ENCODE measurements at regions not wholly inside any gene's neighbourhood (a gene's known extent, or its start where the extent isn't known, plus 50 kb on each side); places are given as distances from the start of the nearest gene placed in this dataset.

- no peak overlapping the region for H2AK5ac ChIP-seq (ENCODE audit: low read length, severe bottlenecking)
- no peak overlapping the region for H3K9ac ChIP-seq (ENCODE audit: low read length)
- no peak overlapping the region for H3K23ac ChIP-seq (ENCODE audit: low read length in 2 of 2)
- H3K4me2 ChIP-seq (ENCODE audit: low read length, poor library complexity, severe bottlenecking) = no peak overlapping the region
- no peak overlapping the region for H3K18ac ChIP-seq (ENCODE audit: low read depth in 1 of 2, low read length in 2 of 2)
- H2BK5ac ChIP-seq (ENCODE audit: low read depth, low read length, poor library complexity, severe bottlenecking) = no peak overlapping the region
- no peak overlapping the region for H2BK120ac ChIP-seq (ENCODE audit: low read depth, low read length)
- H3K4ac ChIP-seq (ENCODE audit: low read depth in 1 of 2, low read length in 2 of 2) = no peak overlapping the region
- no peak overlapping the region for H2BK12ac ChIP-seq (ENCODE audit: low read length in 2 of 2)
- H3K4me3 ChIP-seq (ENCODE audit: insufficient read depth in 1 of 2, low read depth in 1 of 2, low read length in 2 of 2) = no peak overlapping the region
- no peak overlapping the region for H2AFZ ChIP-seq (ENCODE audit: low read depth, low read length)
- no peak overlapping the region for H3K14ac ChIP-seq (ENCODE audit: low read length in 2 of 2)
- H3K9me3 ChIP-seq (ENCODE audit: control insufficient read depth, low read length) = peaks cover 26% of the 10 kb centered on the region
- no peak overlapping the region for H3K27ac ChIP-seq (ENCODE audit: low read length, poor library complexity, severe bottlenecking)
- no peak overlapping the region for H4K91ac ChIP-seq (ENCODE audit: low read length)
- H3K36me3 ChIP-seq (ENCODE audit: control insufficient read depth in 1 of 2, insufficient read depth in 2 of 2, low read depth in 1 of 2, low read length in 2 of 2) = no peaks in the 10 kb centered on the region
- H4K8ac ChIP-seq (ENCODE audit: low read length) = no peak overlapping the region
- no peaks in the 10 kb centered on the region for H3K4me1 ChIP-seq (ENCODE audit: control insufficient read depth, insufficient read depth, low read depth, low read length)
- WGBS = 67% methylated on average over 4 of the region's 4 CpGs
- DNase-seq = no peak
- H3K27me3 ChIP-seq (ENCODE audit: control insufficient read depth in 1 of 2, insufficient read depth in 1 of 2, low read length in 2 of 2) = no peaks in the 10 kb centered on the region
- H3K79me1 ChIP-seq (replicated peaks; ENCODE audit: low read length, poor library complexity, severe bottlenecking) = no peaks in the 10 kb centered on the region
- H2BK15ac ChIP-seq (ENCODE audit: low read depth, poor library complexity, severe bottlenecking) = no peak overlapping the region
Observed at GRCh38 chr18:78883501-78883900, 96.1 kb upstream of the SALL3 start.

- no peak overlapping the region for H3K14ac ChIP-seq (ENCODE audit: low read length in 2 of 2)
- H2AFZ ChIP-seq (ENCODE audit: low read depth, low read length) = no peak overlapping the region
- no peak overlapping the region for H2BK15ac ChIP-seq (ENCODE audit: low read depth, poor library complexity, severe bottlenecking)
- H3K9me3 ChIP-seq (ENCODE audit: control insufficient read depth, low read length) = peaks cover 36% of the 10 kb centered on the region
- H2BK120ac ChIP-seq (ENCODE audit: low read depth, low read length) = no peak overlapping the region
- no peak overlapping the region for H3K23ac ChIP-seq (ENCODE audit: low read length in 2 of 2)
- H3K4me3 ChIP-seq (ENCODE audit: insufficient read depth in 1 of 2, low read depth in 1 of 2, low read length in 2 of 2) = no peak overlapping the region
- H3K27ac ChIP-seq (ENCODE audit: low read length, poor library complexity, severe bottlenecking) = no peak overlapping the region
- no peak overlapping the region for H2AK5ac ChIP-seq (ENCODE audit: low read length, severe bottlenecking)
- WGBS = no CpG with 5 or more reads among the region's 1 CpG
- no peak overlapping the region for H4K91ac ChIP-seq (ENCODE audit: low read length)
- no peaks in the 10 kb centered on the region for H3K27me3 ChIP-seq (ENCODE audit: control insufficient read depth in 1 of 2, insufficient read depth in 1 of 2, low read length in 2 of 2)
- H2BK12ac ChIP-seq (ENCODE audit: low read length in 2 of 2) = no peak overlapping the region
- H3K4me1 ChIP-seq (ENCODE audit: control insufficient read depth, insufficient read depth, low read depth, low read length) = no peaks in the 10 kb centered on the region
- no peaks in the 10 kb centered on the region for H3K79me1 ChIP-seq (replicated peaks; ENCODE audit: low read length, poor library complexity, severe bottlenecking)
- H3K4me2 ChIP-seq (ENCODE audit: low read length, poor library complexity, severe bottlenecking) = no peak overlapping the region
- no peak overlapping the region for H3K4ac ChIP-seq (ENCODE audit: low read depth in 1 of 2, low read length in 2 of 2)
- no peak for DNase-seq
- no peak overlapping the region for H4K8ac ChIP-seq (ENCODE audit: low read length)
- no peak overlapping the region for H3K18ac ChIP-seq (ENCODE audit: low read depth in 1 of 2, low read length in 2 of 2)
- no peak overlapping the region for H2BK5ac ChIP-seq (ENCODE audit: low read depth, low read length, poor library complexity, severe bottlenecking)
- no peak overlapping the region for H3K9ac ChIP-seq (ENCODE audit: low read length)
- H3K36me3 ChIP-seq (ENCODE audit: control insufficient read depth in 1 of 2, insufficient read depth in 2 of 2, low read depth in 1 of 2, low read length in 2 of 2) = no peaks in the 10 kb centered on the region
Observed at GRCh38 chr18:78884502-78884901, 95.1 kb upstream of the SALL3 start.

- Histone ChIP-seq H3K36me3 (ENCODE audit: control insufficient read depth in 1 of 2, insufficient read depth in 2 of 2, low read depth in 1 of 2, low read length in 2 of 2) (no peaks in the 10 kb centered on the region), H2BK120ac (ENCODE audit: low read depth, low read length) (no peak overlapping the region), H4K8ac (ENCODE audit: low read length) (no peak overlapping the region), H3K14ac (ENCODE audit: low read length in 2 of 2) (no peak overlapping the region), H3K23ac (ENCODE audit: low read length in 2 of 2) (no peak overlapping the region), H3K9ac (ENCODE audit: low read length) (no peak overlapping the region), H2BK12ac (ENCODE audit: low read length in 2 of 2) (no peak overlapping the region), H3K9me3 (ENCODE audit: control insufficient read depth, low read length) (peaks cover 76% of the 10 kb centered on the region), H2AFZ (ENCODE audit: low read depth, low read length) (no peak overlapping the region), H3K4me3 (ENCODE audit: insufficient read depth in 1 of 2, low read depth in 1 of 2, low read length in 2 of 2) (peak overlapping the region in 1 of 2 experiments; percentile 37), H3K27me3 (ENCODE audit: control insufficient read depth in 1 of 2, insufficient read depth in 1 of 2, low read length in 2 of 2) (no peaks in the 10 kb centered on the region), H3K18ac (ENCODE audit: low read depth in 1 of 2, low read length in 2 of 2) (no peak overlapping the region), H3K4ac (ENCODE audit: low read depth in 1 of 2, low read length in 2 of 2) (no peak overlapping the region), H3K27ac (ENCODE audit: low read length, poor library complexity, severe bottlenecking) (no peak overlapping the region), H3K79me1 (replicated peaks; ENCODE audit: low read length, poor library complexity, severe bottlenecking) (no peaks in the 10 kb centered on the region), H4K91ac (ENCODE audit: low read length) (no peak overlapping the region), H3K4me2 (ENCODE audit: low read length, poor library complexity, severe bottlenecking) (no peak overlapping the region), H2BK15ac (ENCODE audit: low read depth, poor library complexity, severe bottlenecking) (no peak overlapping the region), H2AK5ac (ENCODE audit: low read length, severe bottlenecking) (no peak overlapping the region), H2BK5ac (ENCODE audit: low read depth, low read length, poor library complexity, severe bottlenecking) (no peak overlapping the region), H3K4me1 (ENCODE audit: control insufficient read depth, insufficient read depth, low read depth, low read length) (no peaks in the 10 kb centered on the region)
- WGBS = 71% methylated on average over 1 of the region's 1 CpG
- no peak for DNase-seq
Observed at GRCh38 chr18:78889250-78889649, 90.4 kb upstream of the SALL3 start.

GRCh38 chr18:78890388-78890787, 89.2 kb upstream of the SALL3 start:
- Histone ChIP-seq H3K14ac (ENCODE audit: low read length in 2 of 2) (no peak overlapping the region), H2BK12ac (ENCODE audit: low read length in 2 of 2) (no peak overlapping the region), H3K79me1 (replicated peaks; ENCODE audit: low read length, poor library complexity, severe bottlenecking) (no peaks in the 10 kb centered on the region), H3K27me3 (ENCODE audit: control insufficient read depth in 1 of 2, insufficient read depth in 1 of 2, low read length in 2 of 2) (no peaks in the 10 kb centered on the region), H3K4me2 (ENCODE audit: low read length, poor library complexity, severe bottlenecking) (no peak overlapping the region), H3K27ac (ENCODE audit: low read length, poor library complexity, severe bottlenecking) (no peak overlapping the region), H2BK5ac (ENCODE audit: low read depth, low read length, poor library complexity, severe bottlenecking) (no peak overlapping the region), H3K23ac (ENCODE audit: low read length in 2 of 2) (no peak overlapping the region), H2AFZ (ENCODE audit: low read depth, low read length) (no peak overlapping the region), H3K4me3 (ENCODE audit: insufficient read depth in 1 of 2, low read depth in 1 of 2, low read length in 2 of 2) (no peak overlapping the region), H3K9ac (ENCODE audit: low read length) (no peak overlapping the region), H3K36me3 (ENCODE audit: control insufficient read depth in 1 of 2, insufficient read depth in 2 of 2, low read depth in 1 of 2, low read length in 2 of 2) (no peaks in the 10 kb centered on the region), H3K4me1 (ENCODE audit: control insufficient read depth, insufficient read depth, low read depth, low read length) (no peaks in the 10 kb centered on the region), H2AK5ac (ENCODE audit: low read length, severe bottlenecking) (no peak overlapping the region), H4K8ac (ENCODE audit: low read length) (no peak overlapping the region), H3K4ac (ENCODE audit: low read depth in 1 of 2, low read length in 2 of 2) (no peak overlapping the region), H2BK15ac (ENCODE audit: low read depth, poor library complexity, severe bottlenecking) (no peak overlapping the region), H3K18ac (ENCODE audit: low read depth in 1 of 2, low read length in 2 of 2) (no peak overlapping the region), H3K9me3 (ENCODE audit: control insufficient read depth, low read length) (peaks cover 74% of the 10 kb centered on the region), H4K91ac (ENCODE audit: low read length) (no peak overlapping the region), H2BK120ac (ENCODE audit: low read depth, low read length) (no peak overlapping the region)
- 79% methylated on average over 3 of the region's 3 CpGs for WGBS
- DNase-seq = no peak

Data from mesenchymal stem cell (in vitro differentiated cells and primary cell).